ENCODE measurements at regions not wholly inside any gene's neighbourhood (a gene's known extent, or its start where the extent isn't known, plus 50 kb on each side); places are given as distances from the start of the nearest gene placed in this dataset.

DNA sequence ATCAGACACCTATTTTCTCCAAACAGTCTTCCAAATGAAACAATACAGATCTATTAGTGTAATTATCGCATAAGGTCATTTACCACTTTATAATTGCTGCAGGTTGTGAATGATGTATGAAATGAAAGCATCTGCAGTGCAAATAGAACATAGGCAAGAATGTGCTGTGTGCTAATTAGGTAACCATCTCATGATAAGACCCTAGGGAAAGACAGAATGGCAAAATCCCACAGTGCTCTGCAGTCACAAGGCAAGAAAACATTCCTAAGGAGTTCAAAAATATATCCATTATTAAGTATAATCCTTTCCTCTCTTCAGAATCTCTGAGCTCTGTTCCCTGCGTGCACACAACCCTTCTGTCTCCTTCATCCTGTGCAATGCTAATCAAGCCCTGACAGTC lies 488.1 kb downstream of the NR4A2 start:
- no peaks in the 10 kb centered on the region for H4K20me1 ChIP-seq (ENCODE audit: low read length)
- H3K4me1 ChIP-seq (ENCODE audit: insufficient read depth, low read length) = peaks cover 3% of the 10 kb centered on the region; the same call in 1 of the 2 replicates
- ATAC-seq (no peak), DNase-seq (no peak)
- H3K4me2 ChIP-seq (ENCODE audit: low read length) = no peak overlapping the region
- no peak overlapping the region for H2AFZ ChIP-seq (ENCODE audit: low read length)
- no TSS peak for BruUV-seq (replicated peaks)
- H3K9ac ChIP-seq (ENCODE audit: low read length) = no peak overlapping the region
- intact Hi-C loops (cut with micrococcal nuclease) = no loop called here
- H3K9me3 ChIP-seq (ENCODE audit: low read length) = no peaks in the 10 kb centered on the region
- H3K79me2 ChIP-seq (ENCODE audit: low read length) = no peaks in the 10 kb centered on the region
- no peaks in the 10 kb centered on the region for H3K27me3 ChIP-seq (ENCODE audit: low read length)
- H3F3A ChIP-seq (ENCODE audit: low read length, unreplicated experiment) = no peaks in the 10 kb centered on the region
- H3K27ac ChIP-seq (ENCODE audit: low read length) = no peak overlapping the region
- TF ChIP-seq EZH2 (IDR thresholded peaks at IDR 0.05; ENCODE audit: low read length, unreplicated experiment) = no peak
- no peak for TF ChIP-seq EZH2phosphoT487 (IDR thresholded peaks at IDR 0.05; ENCODE audit: borderline replicate concordance, low read length)
- TF ChIP-seq, protein P1, sequence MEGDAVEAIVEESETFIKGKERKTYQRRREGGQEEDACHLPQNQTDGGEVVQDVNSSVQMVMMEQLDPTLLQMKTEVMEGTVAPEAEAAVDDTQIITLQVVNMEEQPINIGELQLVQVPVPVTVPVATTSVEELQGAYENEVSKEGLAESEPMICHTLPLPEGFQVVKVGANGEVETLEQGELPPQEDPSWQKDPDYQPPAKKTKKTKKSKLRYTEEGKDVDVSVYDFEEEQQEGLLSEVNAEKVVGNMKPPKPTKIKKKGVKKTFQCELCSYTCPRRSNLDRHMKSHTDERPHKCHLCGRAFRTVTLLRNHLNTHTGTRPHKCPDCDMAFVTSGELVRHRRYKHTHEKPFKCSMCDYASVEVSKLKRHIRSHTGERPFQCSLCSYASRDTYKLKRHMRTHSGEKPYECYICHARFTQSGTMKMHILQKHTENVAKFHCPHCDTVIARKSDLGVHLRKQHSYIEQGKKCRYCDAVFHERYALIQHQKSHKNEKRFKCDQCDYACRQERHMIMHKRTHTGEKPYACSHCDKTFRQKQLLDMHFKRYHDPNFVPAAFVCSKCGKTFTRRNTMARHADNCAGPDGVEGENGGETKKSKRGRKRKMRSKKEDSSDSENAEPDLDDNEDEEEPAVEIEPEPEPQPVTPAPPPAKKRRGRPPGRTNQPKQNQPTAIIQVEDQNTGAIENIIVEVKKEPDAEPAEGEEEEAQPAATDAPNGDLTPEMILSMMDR (conservative IDR thresholded peaks at IDR 0.05; ENCODE audit: low read depth, low read length) = no peak
- ChIA-PET POLR2A (ENCODE audit: unreplicated experiment) (no interaction called here), CTCF (no interaction called here)
- H3K4me3 ChIP-seq (ENCODE audit: low read length) = no peak overlapping the region
- no peaks in the 10 kb centered on the region for H3K9me2 ChIP-seq (replicated peaks; ENCODE audit: low read length)
- no peaks in the 10 kb centered on the region for H3K36me3 ChIP-seq (ENCODE audit: low read depth, low read length)

DNA sequence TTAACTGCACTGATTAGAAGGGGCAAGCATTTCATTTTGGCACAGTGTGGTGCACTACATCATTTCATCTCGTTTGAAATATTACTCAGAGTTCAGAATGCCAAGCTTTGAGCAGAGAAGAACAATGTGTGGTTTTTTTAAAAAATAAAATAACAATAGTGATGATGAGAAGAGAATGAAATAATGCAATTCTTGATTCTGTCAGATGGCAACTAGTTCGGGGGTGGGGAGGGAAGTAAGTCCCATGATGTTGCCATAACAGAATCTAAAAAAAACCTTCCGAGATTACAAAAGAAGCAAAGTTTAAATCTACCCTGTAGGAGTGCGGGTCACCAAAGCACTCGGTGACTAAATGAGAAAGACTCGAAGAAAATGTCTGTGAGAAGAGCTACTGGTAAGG lies 490.4 kb downstream of the NR4A2 start:
- no peak for TF ChIP-seq EZH2 (IDR thresholded peaks at IDR 0.05; ENCODE audit: low read length, unreplicated experiment)
- TF ChIP-seq, protein P1 (conservative IDR thresholded peaks at IDR 0.05; ENCODE audit: low read depth, low read length) = no peak
- no peak for TF ChIP-seq EZH2phosphoT487 (IDR thresholded peaks at IDR 0.05; ENCODE audit: borderline replicate concordance, low read length)
- CTCF ChIA-PET = no interaction called here

DNA sequence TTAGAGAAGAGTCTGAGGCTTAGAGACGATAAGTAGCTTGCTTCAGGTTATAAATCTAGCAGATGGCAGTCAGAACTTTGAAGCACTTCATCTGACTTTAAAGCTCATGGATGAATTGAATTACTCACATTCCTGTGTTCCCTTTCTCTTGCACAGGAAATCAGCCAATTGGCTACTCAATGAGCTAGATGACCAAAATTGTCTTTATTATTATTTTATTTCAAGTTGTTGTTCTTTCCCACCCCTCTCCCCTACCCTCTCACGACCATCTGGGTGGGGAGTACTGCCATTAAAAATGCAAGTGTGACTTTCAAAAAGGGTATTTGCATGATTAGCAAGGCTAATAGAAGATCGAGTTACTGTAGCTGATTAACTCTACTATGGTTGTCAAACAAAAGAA lies 491.1 kb downstream of the NR4A2 start:
- H3K79me2 ChIP-seq (ENCODE audit: low read length) = no peaks in the 10 kb centered on the region
- no peak overlapping the region for H3K9ac ChIP-seq (ENCODE audit: low read length)
- no peaks in the 10 kb centered on the region for H3K27me3 ChIP-seq (ENCODE audit: low read length)
- no peaks in the 10 kb centered on the region for H3F3A ChIP-seq (ENCODE audit: low read length, unreplicated experiment)
- H3K9me2 ChIP-seq (replicated peaks; ENCODE audit: low read length) = no peaks in the 10 kb centered on the region
- DNase-seq = no peak
- no peak for TF ChIP-seq EZH2 (IDR thresholded peaks at IDR 0.05; ENCODE audit: low read length, unreplicated experiment)
- TF ChIP-seq, protein P1 (conservative IDR thresholded peaks at IDR 0.05; ENCODE audit: low read depth, low read length) = no peak
- no peaks in the 10 kb centered on the region for H4K20me1 ChIP-seq (ENCODE audit: low read length)
- no TSS peak for BruUV-seq (replicated peaks)
- H3K4me2 ChIP-seq (ENCODE audit: low read length) = no peak overlapping the region
- H2AFZ ChIP-seq (ENCODE audit: low read length) = no peak overlapping the region
- POLR2A ChIA-PET (ENCODE audit: unreplicated experiment) = interaction anchor here (0.6 kb wide), 1 partner anchor 825 kb away, joined by 3 read pairs; no protein-coding TSS in a partner anchor
- no peaks in the 10 kb centered on the region for H3K9me3 ChIP-seq (ENCODE audit: low read length)
- no peak overlapping the region for H3K4me3 ChIP-seq (ENCODE audit: low read length)
- no peak overlapping the region for H3K27ac ChIP-seq (ENCODE audit: low read length)
- ATAC-seq = no peak
- peaks cover under 1% of the 10 kb centered on the region; the same call in 1 of the 2 replicates for H3K4me1 ChIP-seq (ENCODE audit: insufficient read depth, low read length)
- H3K36me3 ChIP-seq (ENCODE audit: low read depth, low read length) = no peaks in the 10 kb centered on the region
- intact Hi-C loops (cut with micrococcal nuclease) = no loop called here
- CTCF ChIA-PET = no interaction called here

More for the DNA sequence above, 490.4 kb downstream of the NR4A2 start:
- Histone ChIP-seq H3K9me3 (ENCODE audit: low read length) (no peaks in the 10 kb centered on the region), H3K36me3 (ENCODE audit: low read depth, low read length) (no peaks in the 10 kb centered on the region), H3K4me1 (ENCODE audit: insufficient read depth, low read length) (peaks cover 3% of the 10 kb centered on the region; the same call in 1 of the 2 replicates), H3K4me3 (ENCODE audit: low read length) (no peak overlapping the region), H3K27ac (ENCODE audit: low read length) (no peak overlapping the region), H3K79me2 (ENCODE audit: low read length) (no peaks in the 10 kb centered on the region), H3K27me3 (ENCODE audit: low read length) (no peaks in the 10 kb centered on the region), H2AFZ (ENCODE audit: low read length) (no peak overlapping the region), H4K20me1 (ENCODE audit: low read length) (no peaks in the 10 kb centered on the region), H3F3A (ENCODE audit: low read length, unreplicated experiment) (no peaks in the 10 kb centered on the region), H3K9ac (ENCODE audit: low read length) (no peak overlapping the region), H3K4me2 (ENCODE audit: low read length) (no peak overlapping the region), H3K9me2 (replicated peaks; ENCODE audit: low read length) (no peaks in the 10 kb centered on the region)
- POLR2A ChIA-PET (ENCODE audit: unreplicated experiment) = no interaction called here
- BruUV-seq (replicated peaks) = no TSS peak
- DNase-seq = no peak
- intact Hi-C loops (cut with micrococcal nuclease) = no loop called here
- ATAC-seq = no peak
